ENCODE measurements at regions not wholly inside any gene's neighbourhood (a gene's known extent, or its start where the extent isn't known, plus 50 kb on each side); places are given as distances from the start of the nearest gene placed in this dataset.

GRCh38 chr1:58996341-58997059 lies 212.7 kb upstream of the JUN start:
- TF ChIP-seq POLR2A (IDR thresholded peaks at IDR 0.05) (no peak), CTCF (IDR thresholded peaks at IDR 0.05) (no peak)

All from lower leg skin (tissue), 3 donors.